ENCODE measurements at regions not wholly inside any gene's neighbourhood (a gene's known extent, or its start where the extent isn't known, plus 50 kb on each side); places are given as distances from the start of the nearest gene placed in this dataset.
A peak's percentile ranks its signal among the peaks of the same experiment; 100 is the strongest.

DNA sequence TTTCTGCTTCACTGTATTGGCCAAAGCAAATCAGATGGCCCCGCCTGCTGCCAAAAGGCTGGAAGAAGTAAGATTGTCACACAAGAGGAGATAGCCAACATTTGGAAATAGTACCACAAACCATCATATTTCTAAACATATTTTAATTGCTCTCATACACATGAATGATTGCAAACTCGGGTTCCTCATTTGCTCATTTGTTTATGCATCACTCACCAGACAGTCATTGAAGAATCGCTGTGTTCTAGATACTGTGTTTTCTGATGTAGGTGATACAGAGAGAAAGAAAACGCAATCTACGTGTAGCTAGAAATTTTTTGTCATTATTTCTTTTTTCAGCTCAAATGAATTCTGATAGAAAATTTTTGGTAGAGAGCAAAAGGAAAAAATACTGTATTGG is 1103.4 kb downstream of the TSN start:
- no peaks in the 10 kb centered on the region for H3F3A ChIP-seq (ENCODE audit: low read depth)
- Mint-ChIP-seq H3K4me3 (no peak overlapping the region), H3K4me1 (peaks cover 4% of the 10 kb centered on the region), H3K9me3 (peaks cover 3% of the 10 kb centered on the region), H3K27ac (no peak overlapping the region), H3K36me3 (no peaks in the 10 kb centered on the region), H3K27me3 (ENCODE audit: insufficient read depth, low read depth) (peaks cover 8% of the 10 kb centered on the region)
- no peak overlapping the region for H3K9ac ChIP-seq
- no peak overlapping the region for H2AFZ ChIP-seq (replicated peaks)
- H3K27ac ChIP-seq = no peak overlapping the region
- no peak for DNase-seq (ENCODE audit: low spot score)
- H3K4me1 ChIP-seq = no peaks in the 10 kb centered on the region
- no peaks in the 10 kb centered on the region for H4K20me1 ChIP-seq (ENCODE audit: low read depth)
- H3K4me2 ChIP-seq = no peak overlapping the region
- H3K9me3 ChIP-seq (ENCODE audit: low read depth) = no peaks in the 10 kb centered on the region
- H3K27me3 ChIP-seq = no peaks in the 10 kb centered on the region
- no peak for TF ChIP-seq EZH2 (IDR thresholded peaks at IDR 0.05)
- TF ChIP-seq, protein P1, sequence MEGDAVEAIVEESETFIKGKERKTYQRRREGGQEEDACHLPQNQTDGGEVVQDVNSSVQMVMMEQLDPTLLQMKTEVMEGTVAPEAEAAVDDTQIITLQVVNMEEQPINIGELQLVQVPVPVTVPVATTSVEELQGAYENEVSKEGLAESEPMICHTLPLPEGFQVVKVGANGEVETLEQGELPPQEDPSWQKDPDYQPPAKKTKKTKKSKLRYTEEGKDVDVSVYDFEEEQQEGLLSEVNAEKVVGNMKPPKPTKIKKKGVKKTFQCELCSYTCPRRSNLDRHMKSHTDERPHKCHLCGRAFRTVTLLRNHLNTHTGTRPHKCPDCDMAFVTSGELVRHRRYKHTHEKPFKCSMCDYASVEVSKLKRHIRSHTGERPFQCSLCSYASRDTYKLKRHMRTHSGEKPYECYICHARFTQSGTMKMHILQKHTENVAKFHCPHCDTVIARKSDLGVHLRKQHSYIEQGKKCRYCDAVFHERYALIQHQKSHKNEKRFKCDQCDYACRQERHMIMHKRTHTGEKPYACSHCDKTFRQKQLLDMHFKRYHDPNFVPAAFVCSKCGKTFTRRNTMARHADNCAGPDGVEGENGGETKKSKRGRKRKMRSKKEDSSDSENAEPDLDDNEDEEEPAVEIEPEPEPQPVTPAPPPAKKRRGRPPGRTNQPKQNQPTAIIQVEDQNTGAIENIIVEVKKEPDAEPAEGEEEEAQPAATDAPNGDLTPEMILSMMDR (IDR thresholded peaks at IDR 0.05) = no peak
- no peak for TF ChIP-seq EZH2phosphoT487 (IDR thresholded peaks at IDR 0.05)
- no peaks in the 10 kb centered on the region for H3K79me2 ChIP-seq (ENCODE audit: low read depth)
- H3K4me3 ChIP-seq = no peak overlapping the region
- no peaks in the 10 kb centered on the region for H3K36me3 ChIP-seq

DNA sequence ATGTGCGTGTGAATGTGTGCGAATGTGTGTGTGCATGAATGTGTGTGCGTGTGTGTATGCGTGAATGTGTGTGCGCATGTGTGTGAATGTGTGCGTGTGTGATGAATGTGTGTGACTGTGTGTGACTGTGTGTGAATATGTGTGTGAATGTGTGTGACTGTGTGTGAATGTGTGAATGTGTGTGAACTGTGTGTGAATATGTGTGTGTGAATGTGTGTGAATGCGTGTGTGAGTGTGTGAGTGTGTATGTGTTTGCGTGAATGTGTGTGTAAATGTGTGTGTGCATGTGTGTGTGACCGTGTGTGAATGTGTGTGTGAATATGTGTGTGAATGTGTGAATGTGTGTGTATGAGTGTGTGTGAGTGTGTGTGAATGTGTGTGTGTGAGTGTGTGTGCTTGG is 1103.8 kb downstream of the TSN start:
- Mint-ChIP-seq H3K4me3 (no peak overlapping the region), H3K36me3 (no peaks in the 10 kb centered on the region), H3K27me3 (ENCODE audit: insufficient read depth, low read depth) (peaks cover 8% of the 10 kb centered on the region), H3K27ac (no peak overlapping the region), H3K9me3 (peaks cover 3% of the 10 kb centered on the region), H3K4me1 (peaks cover 8% of the 10 kb centered on the region)
- H3K4me3 ChIP-seq = no peak overlapping the region
- no peaks in the 10 kb centered on the region for H3F3A ChIP-seq (ENCODE audit: low read depth)
- H3K79me2 ChIP-seq (ENCODE audit: low read depth) = no peaks in the 10 kb centered on the region
- TF ChIP-seq EZH2 (IDR thresholded peaks at IDR 0.05) (no peak), EZH2phosphoT487 (IDR thresholded peaks at IDR 0.05) (no peak)
- TF ChIP-seq, protein P1 (IDR thresholded peaks at IDR 0.05) = no peak
- H3K27ac ChIP-seq = no peak overlapping the region
- no peak overlapping the region for H3K4me2 ChIP-seq
- no peak overlapping the region for H2AFZ ChIP-seq (replicated peaks)
- no peaks in the 10 kb centered on the region for H3K27me3 ChIP-seq
- no peaks in the 10 kb centered on the region for H3K36me3 ChIP-seq
- no peak overlapping the region for H3K9ac ChIP-seq
- no peak for DNase-seq (ENCODE audit: low spot score)
- no peaks in the 10 kb centered on the region for H4K20me1 ChIP-seq (ENCODE audit: low read depth)
- no peaks in the 10 kb centered on the region for H3K4me1 ChIP-seq
- H3K9me3 ChIP-seq (ENCODE audit: low read depth) = no peaks in the 10 kb centered on the region

DNA sequence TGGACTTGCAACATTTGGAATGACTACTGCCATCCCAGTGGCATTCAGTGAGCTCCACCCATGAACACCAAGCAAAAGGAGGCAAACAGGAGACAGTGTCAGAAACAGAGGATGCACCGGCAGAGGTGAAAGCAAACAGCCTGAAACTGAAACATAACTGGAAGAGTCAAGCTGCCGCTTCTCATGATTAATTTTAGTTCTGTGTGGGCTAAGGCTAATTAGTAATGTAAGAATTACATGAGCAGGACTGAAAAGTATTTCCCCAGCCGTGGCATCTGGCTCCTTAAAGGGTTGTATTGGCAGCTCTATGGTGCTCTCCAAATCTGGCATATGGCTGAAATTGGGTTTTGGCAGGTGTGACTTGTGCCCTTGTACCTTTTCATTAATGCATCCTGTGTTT is 1108.1 kb downstream of the TSN start:
- Histone ChIP-seq H3K4me2 (no peak overlapping the region), H3K4me3 (no peak overlapping the region), H3K9me3 (ENCODE audit: low read depth) (no peaks in the 10 kb centered on the region), H3F3A (ENCODE audit: low read depth) (no peaks in the 10 kb centered on the region), H3K36me3 (no peaks in the 10 kb centered on the region), H3K79me2 (ENCODE audit: low read depth) (no peaks in the 10 kb centered on the region), H3K27ac (no peak overlapping the region), H3K9ac (no peak overlapping the region), H3K4me1 (no peaks in the 10 kb centered on the region), H2AFZ (replicated peaks) (peak overlapping the region; percentile 38), H3K27me3 (no peaks in the 10 kb centered on the region), H4K20me1 (ENCODE audit: low read depth) (no peaks in the 10 kb centered on the region)
- Mint-ChIP-seq H3K27me3 (ENCODE audit: insufficient read depth, low read depth) (peaks cover 8% of the 10 kb centered on the region), H3K27ac (no peak overlapping the region), H3K4me3 (no peak overlapping the region), H3K4me1 (peaks cover 17% of the 10 kb centered on the region), H3K9me3 (peaks cover 3% of the 10 kb centered on the region), H3K36me3 (no peaks in the 10 kb centered on the region)
- TF ChIP-seq, protein P1 (IDR thresholded peaks at IDR 0.05) = no peak
- TF ChIP-seq EZH2phosphoT487 (IDR thresholded peaks at IDR 0.05) (no peak), EZH2 (IDR thresholded peaks at IDR 0.05) (no peak)
- no peak for DNase-seq (ENCODE audit: low spot score)

Data from neural progenitor cell (in vitro differentiated cells).